ENCODE measurements at regions not wholly inside any gene's neighbourhood (a gene's known extent, or its start where the extent isn't known, plus 50 kb on each side); places are given as distances from the start of the nearest gene placed in this dataset.
A peak's percentile ranks its signal among the peaks of the same experiment; 100 is the strongest.

- no peak for DNase-seq
- intact Hi-C loops (cut with DNase I) = no loop called here
Observed at GRCh38 chr11:112761911-112762706, 199.1 kb upstream of the NCAM1 start.

GRCh38 chr11:112762707-112763090 lies 198.5 kb upstream of the NCAM1 start:
- peak in 1 of 10 donors; percentile 87 for DNase-seq
- intact Hi-C loops (cut with DNase I) = no loop called here

- intact Hi-C loops (cut with DNase I) = no loop called here
Observed at GRCh38 chr11:112765337-112765736, 195.9 kb upstream of the NCAM1 start.

GRCh38 chr11:112769170-112769569 lies 192.1 kb upstream of the NCAM1 start:
- intact Hi-C loops (cut with DNase I) = no loop called here
- no peak for DNase-seq

More at GRCh38 chr11:112765337-112765736, 195.9 kb upstream of the NCAM1 start:
- no peak for DNase-seq

- DNase-seq = no peak
- intact Hi-C loops (cut with DNase I) = no loop called here
Observed at GRCh38 chr11:112769584-112769983, 191.6 kb upstream of the NCAM1 start.

- intact Hi-C loops (cut with DNase I) = loop anchor here (5.0 to 10.0 kb wide), 2 partner anchors 113 to 475 kb away; no protein-coding TSS in a partner anchor
- DNase-seq = no peak
Observed at GRCh38 chr11:112770033-112770432, 191.2 kb upstream of the NCAM1 start.

- peak; percentile 70 to 97 (median 84) for DNase-seq
- intact Hi-C loops (cut with DNase I) = loop anchor here (5.0 to 10.0 kb wide), 2 partner anchors 113 to 476 kb away; no protein-coding TSS in a partner anchor
Observed at GRCh38 chr11:112770487-112770886, 190.7 kb upstream of the NCAM1 start.

GRCh38 chr11:112771851-112772250 lies 189.4 kb upstream of the NCAM1 start:
- intact Hi-C loops (cut with DNase I) = loop anchor here (5.0 to 10.0 kb wide), 2 partner anchors 115 to 477 kb away; no protein-coding TSS in a partner anchor
- no peak for DNase-seq

- intact Hi-C loops (cut with DNase I) = loop anchor here (5.0 to 10.0 kb wide), 2 partner anchors 116 to 478 kb away; no protein-coding TSS in a partner anchor
- peak in 6 of 10 donors; percentile 47 to 93 (median 52) for DNase-seq
Observed at GRCh38 chr11:112773264-112773663, 188.0 kb upstream of the NCAM1 start.

- DNase-seq = no peak
- intact Hi-C loops (cut with DNase I) = loop anchor here (10.0 kb wide), 1 partner anchor 482 kb away; no protein-coding TSS in a partner anchor
Observed at GRCh38 chr11:112776834-112777233, 184.4 kb upstream of the NCAM1 start.

GRCh38 chr11:112777283-112777751 lies 183.9 kb upstream of the NCAM1 start:
- DNase-seq = no peak
- intact Hi-C loops (cut with DNase I) = loop anchor here (10.0 kb wide), 1 partner anchor 483 kb away; no protein-coding TSS in a partner anchor

- intact Hi-C loops (cut with DNase I) = loop anchor here (10.0 kb wide), 1 partner anchor 483 kb away; no protein-coding TSS in a partner anchor
- no peak for DNase-seq
Observed at GRCh38 chr11:112778091-112778876, 182.9 kb upstream of the NCAM1 start.

- no peak for DNase-seq
Observed at GRCh38 chr11:112778877-112779266, 182.3 kb upstream of the NCAM1 start.

GRCh38 chr11:112780351-112781087 lies 180.7 kb upstream of the NCAM1 start:
- peak in 7 of 10 donors; percentile 42 to 94 (median 76) for DNase-seq
- intact Hi-C loops (cut with DNase I) = no loop called here

More at GRCh38 chr11:112778877-112779266, 182.3 kb upstream of the NCAM1 start:
- intact Hi-C loops (cut with DNase I) = loop anchor here (10.0 kb wide), 1 partner anchor 484 kb away; no protein-coding TSS in a partner anchor

- intact Hi-C loops (cut with DNase I) = no loop called here
- no peak for DNase-seq
Observed at GRCh38 chr11:112783945-112784322, 177.3 kb upstream of the NCAM1 start.

- peak in 8 of 10 donors; percentile 22 to 92 (median 70) for DNase-seq
- intact Hi-C loops (cut with DNase I) = no loop called here
Observed at GRCh38 chr11:112784323-112785073, 176.7 kb upstream of the NCAM1 start.

GRCh38 chr11:112785149-112785548 lies 176.1 kb upstream of the NCAM1 start:
- no peak for DNase-seq
- intact Hi-C loops (cut with DNase I) = no loop called here

- intact Hi-C loops (cut with DNase I) = no loop called here
- no peak for DNase-seq
Observed at GRCh38 chr11:112785719-112786118, 175.5 kb upstream of the NCAM1 start.

- intact Hi-C loops (cut with DNase I) = no loop called here
- no peak for DNase-seq
Observed at GRCh38 chr11:112786196-112786595, 175.0 kb upstream of the NCAM1 start.
